H1 (cell line): ENCODE measurements at regions not wholly inside any gene's neighbourhood (a gene's known extent, or its start where the extent isn't known, plus 50 kb on each side); places are given as distances from the start of the nearest gene placed in this dataset.

Experiments used
- ASH2L ChIP-seq: fragments of 200-600, 300-600 bp; sonication (generic); IDR thresholded peaks from one replicate; pipeline ENCODE4 v1.7.1; 2017; ENCODE audit warnings: low read length
- CTBP2 ChIP-seq: IDR thresholded peaks from 2 replicates; pipeline ENCODE4 v1.7.0; 2011; ENCODE audit warnings: borderline replicate concordance, mild to moderate bottlenecking, moderate library complexity, mixed read lengths, low read length; ENCODE audit not compliant: insufficient read depth, insufficient read length
- EP300 ChIP-seq, 2 experiments: IDR thresholded peaks; 1 replicate in 1 of 2; 2 replicates in 1 of 2; pipeline ENCODE4 v1.6.1; 2011 to 2012; ENCODE audit warnings: low read depth in 2 of 2, low read length in 2 of 2, mild to moderate bottlenecking in 2 of 2, borderline replicate concordance in 1 of 2, inconsistent platforms in 1 of 2, moderate library complexity in 1 of 2
- GTF2F1 ChIP-seq: IDR thresholded peaks from 2 replicates; pipeline ENCODE4 v1.6.1; 2012; ENCODE audit warnings: low read depth, low read length, improper control_type of control experiment, borderline replicate concordance
- SIX5 ChIP-seq: IDR thresholded peaks from 2 replicates; pipeline ENCODE4 v1.6.1; 2011; ENCODE audit warnings: mild to moderate bottlenecking, low read depth, low read length
- YY1 ChIP-seq: IDR thresholded peaks from 2 replicates; pipeline ENCODE4 v1.6.1; 2011; ENCODE audit warnings: low read depth, mild to moderate bottlenecking, low read length
- TF ChIP-seq, protein P1 (sequence below): fragments of 300-600 bp; sonication (generic); IDR thresholded peaks from 2 replicates; pipeline ENCODE4 v1.7.1; 2012; ENCODE audit warnings: low read length, moderate library complexity, mild to moderate bottlenecking, inconsistent platforms; ENCODE audit not compliant: insufficient replicate concordance
- TF ChIP-seq, protein P2 (sequence below): IDR thresholded peaks from 2 replicates; pipeline ENCODE4 v1.6.1; 2012; ENCODE audit warnings: inconsistent platforms

DNA sequence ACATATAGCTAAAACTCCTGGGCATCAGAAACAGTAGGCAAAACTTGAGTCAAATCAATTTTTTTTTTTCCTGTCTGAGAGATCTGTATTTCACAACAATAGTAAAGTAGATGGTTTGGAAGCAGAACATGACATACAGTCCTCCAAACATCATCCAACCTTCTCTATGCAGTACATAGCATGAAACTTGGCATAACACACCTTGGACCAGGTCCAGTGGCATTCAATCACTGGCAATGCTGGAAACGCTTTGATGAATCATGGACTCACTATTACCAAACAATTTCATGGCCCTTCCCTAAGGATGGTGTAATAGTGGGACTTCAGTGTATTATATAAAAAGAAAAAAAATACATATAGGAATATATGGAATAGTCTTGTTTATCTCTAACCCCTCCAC, 154.6 kb downstream of the FMR1NB start (continued):
- TF ChIP-seq, protein P1, sequence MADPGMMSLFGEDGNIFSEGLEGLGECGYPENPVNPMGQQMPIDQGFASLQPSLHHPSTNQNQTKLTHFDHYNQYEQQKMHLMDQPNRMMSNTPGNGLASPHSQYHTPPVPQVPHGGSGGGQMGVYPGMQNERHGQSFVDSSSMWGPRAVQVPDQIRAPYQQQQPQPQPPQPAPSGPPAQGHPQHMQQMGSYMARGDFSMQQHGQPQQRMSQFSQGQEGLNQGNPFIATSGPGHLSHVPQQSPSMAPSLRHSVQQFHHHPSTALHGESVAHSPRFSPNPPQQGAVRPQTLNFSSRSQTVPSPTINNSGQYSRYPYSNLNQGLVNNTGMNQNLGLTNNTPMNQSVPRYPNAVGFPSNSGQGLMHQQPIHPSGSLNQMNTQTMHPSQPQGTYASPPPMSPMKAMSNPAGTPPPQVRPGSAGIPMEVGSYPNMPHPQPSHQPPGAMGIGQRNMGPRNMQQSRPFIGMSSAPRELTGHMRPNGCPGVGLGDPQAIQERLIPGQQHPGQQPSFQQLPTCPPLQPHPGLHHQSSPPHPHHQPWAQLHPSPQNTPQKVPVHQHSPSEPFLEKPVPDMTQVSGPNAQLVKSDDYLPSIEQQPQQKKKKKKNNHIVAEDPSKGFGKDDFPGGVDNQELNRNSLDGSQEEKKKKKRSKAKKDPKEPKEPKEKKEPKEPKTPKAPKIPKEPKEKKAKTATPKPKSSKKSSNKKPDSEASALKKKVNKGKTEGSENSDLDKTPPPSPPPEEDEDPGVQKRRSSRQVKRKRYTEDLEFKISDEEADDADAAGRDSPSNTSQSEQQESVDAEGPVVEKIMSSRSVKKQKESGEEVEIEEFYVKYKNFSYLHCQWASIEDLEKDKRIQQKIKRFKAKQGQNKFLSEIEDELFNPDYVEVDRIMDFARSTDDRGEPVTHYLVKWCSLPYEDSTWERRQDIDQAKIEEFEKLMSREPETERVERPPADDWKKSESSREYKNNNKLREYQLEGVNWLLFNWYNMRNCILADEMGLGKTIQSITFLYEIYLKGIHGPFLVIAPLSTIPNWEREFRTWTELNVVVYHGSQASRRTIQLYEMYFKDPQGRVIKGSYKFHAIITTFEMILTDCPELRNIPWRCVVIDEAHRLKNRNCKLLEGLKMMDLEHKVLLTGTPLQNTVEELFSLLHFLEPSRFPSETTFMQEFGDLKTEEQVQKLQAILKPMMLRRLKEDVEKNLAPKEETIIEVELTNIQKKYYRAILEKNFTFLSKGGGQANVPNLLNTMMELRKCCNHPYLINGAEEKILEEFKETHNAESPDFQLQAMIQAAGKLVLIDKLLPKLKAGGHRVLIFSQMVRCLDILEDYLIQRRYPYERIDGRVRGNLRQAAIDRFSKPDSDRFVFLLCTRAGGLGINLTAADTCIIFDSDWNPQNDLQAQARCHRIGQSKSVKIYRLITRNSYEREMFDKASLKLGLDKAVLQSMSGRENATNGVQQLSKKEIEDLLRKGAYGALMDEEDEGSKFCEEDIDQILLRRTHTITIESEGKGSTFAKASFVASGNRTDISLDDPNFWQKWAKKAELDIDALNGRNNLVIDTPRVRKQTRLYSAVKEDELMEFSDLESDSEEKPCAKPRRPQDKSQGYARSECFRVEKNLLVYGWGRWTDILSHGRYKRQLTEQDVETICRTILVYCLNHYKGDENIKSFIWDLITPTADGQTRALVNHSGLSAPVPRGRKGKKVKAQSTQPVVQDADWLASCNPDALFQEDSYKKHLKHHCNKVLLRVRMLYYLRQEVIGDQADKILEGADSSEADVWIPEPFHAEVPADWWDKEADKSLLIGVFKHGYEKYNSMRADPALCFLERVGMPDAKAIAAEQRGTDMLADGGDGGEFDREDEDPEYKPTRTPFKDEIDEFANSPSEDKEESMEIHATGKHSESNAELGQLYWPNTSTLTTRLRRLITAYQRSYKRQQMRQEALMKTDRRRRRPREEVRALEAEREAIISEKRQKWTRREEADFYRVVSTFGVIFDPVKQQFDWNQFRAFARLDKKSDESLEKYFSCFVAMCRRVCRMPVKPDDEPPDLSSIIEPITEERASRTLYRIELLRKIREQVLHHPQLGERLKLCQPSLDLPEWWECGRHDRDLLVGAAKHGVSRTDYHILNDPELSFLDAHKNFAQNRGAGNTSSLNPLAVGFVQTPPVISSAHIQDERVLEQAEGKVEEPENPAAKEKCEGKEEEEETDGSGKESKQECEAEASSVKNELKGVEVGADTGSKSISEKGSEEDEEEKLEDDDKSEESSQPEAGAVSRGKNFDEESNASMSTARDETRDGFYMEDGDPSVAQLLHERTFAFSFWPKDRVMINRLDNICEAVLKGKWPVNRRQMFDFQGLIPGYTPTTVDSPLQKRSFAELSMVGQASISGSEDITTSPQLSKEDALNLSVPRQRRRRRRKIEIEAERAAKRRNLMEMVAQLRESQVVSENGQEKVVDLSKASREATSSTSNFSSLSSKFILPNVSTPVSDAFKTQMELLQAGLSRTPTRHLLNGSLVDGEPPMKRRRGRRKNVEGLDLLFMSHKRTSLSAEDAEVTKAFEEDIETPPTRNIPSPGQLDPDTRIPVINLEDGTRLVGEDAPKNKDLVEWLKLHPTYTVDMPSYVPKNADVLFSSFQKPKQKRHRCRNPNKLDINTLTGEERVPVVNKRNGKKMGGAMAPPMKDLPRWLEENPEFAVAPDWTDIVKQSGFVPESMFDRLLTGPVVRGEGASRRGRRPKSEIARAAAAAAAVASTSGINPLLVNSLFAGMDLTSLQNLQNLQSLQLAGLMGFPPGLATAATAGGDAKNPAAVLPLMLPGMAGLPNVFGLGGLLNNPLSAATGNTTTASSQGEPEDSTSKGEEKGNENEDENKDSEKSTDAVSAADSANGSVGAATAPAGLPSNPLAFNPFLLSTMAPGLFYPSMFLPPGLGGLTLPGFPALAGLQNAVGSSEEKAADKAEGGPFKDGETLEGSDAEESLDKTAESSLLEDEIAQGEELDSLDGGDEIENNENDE = no peak
- TF ChIP-seq ASH2L = no peak
- TF ChIP-seq YY1 = no peak
- TF ChIP-seq GTF2F1 = no peak
- no peak for TF ChIP-seq CTBP2
- TF ChIP-seq EP300 (IDR thresholded peaks at IDR 0.05; ENCODE audit: borderline replicate concordance in 1 of 2, low read depth in 2 of 2, low read length in 2 of 2) = no peak
- TF ChIP-seq, protein P2, sequence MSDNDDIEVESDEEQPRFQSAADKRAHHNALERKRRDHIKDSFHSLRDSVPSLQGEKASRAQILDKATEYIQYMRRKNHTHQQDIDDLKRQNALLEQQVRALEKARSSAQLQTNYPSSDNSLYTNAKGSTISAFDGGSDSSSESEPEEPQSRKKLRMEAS = no peak
- no peak for TF ChIP-seq SIX5
- TF ChIP-seq, all 59 proteins: peak for 0
